WTC11 (cell line): ENCODE measurements at regions not wholly inside any gene's neighbourhood (a gene's known extent, or its start where the extent isn't known, plus 50 kb on each side); places are given as distances from the start of the nearest gene placed in this dataset.

Experiments
- ATF6 ChIP-seq: sonication (generic); formaldehyde crosslinking; IDR thresholded peaks from 2 replicates; pipeline ENCODE4 v1.8.1; 2023; ENCODE audit warnings: mild to moderate bottlenecking, missing genetic modification reagents
- CTCF ChIP-seq: fragments of 200-600 bp; IDR thresholded peaks from 2 replicates; pipeline ENCODE4 v1.8.0; 2022; ENCODE audit warnings: antibody characterized with exemption
- HMGXB4 ChIP-seq: sonication (generic); formaldehyde crosslinking; IDR thresholded peaks from 2 replicates; pipeline ENCODE4 v1.8.1; 2023; ENCODE audit warnings: mild to moderate bottlenecking, moderate library complexity, missing genetic modification reagents
- NR2C2 ChIP-seq: sonication (generic); formaldehyde crosslinking; IDR thresholded peaks from 2 replicates; pipeline ENCODE4 v1.8.0; 2022; ENCODE audit warnings: mild to moderate bottlenecking, missing genetic modification reagents
- TEAD4 ChIP-seq: sonication (generic); formaldehyde crosslinking; IDR thresholded peaks from 2 replicates; pipeline ENCODE4 v1.8.0; 2022; ENCODE audit warnings: mild to moderate bottlenecking, missing genetic modification reagents
- ZNF121 ChIP-seq: sonication (generic); formaldehyde crosslinking; IDR thresholded peaks from 2 replicates; pipeline ENCODE4 v1.8.0; 2023; ENCODE audit warnings: missing genetic modification reagents

- no peak for TF ChIP-seq ZNF121 (CRISPR knock-in tag)
- TF ChIP-seq CTCF, result no peak
- TF ChIP-seq ATF6, result no peak
- TF ChIP-seq TEAD4 (CRISPR knock-in tag), result no peak
- no peak for TF ChIP-seq NR2C2 (CRISPR knock-in tag)
- TF ChIP-seq HMGXB4 (CRISPR knock-in tag), result no peak
These were observed 522.8 kb downstream of the MBD2 start for GRCh38 chr18:53701697-53702096.
